IMR-90 (cell line): ENCODE measurements at regions not wholly inside any gene's neighbourhood (a gene's known extent, or its start where the extent isn't known, plus 50 kb on each side); places are given as distances from the start of the nearest gene placed in this dataset.

Experiments used
- CTCF ChIP-seq: conservative IDR thresholded peaks from 2 replicates; pipeline ENCODE4 v1.5.1; 2012; ENCODE audit warnings: mild to moderate bottlenecking, low read depth, low read length, improper control_type of control experiment
- MAFK ChIP-seq: IDR thresholded peaks from 2 replicates; pipeline ENCODE4 v1.6.1; 2012; ENCODE audit warnings: low read depth, low read length, improper control_type of control experiment
- NFE2L2 ChIP-seq: fragments of 150-350 bp; IDR thresholded peaks from 2 replicates; pipeline ENCODE4 v1.6.1; 2016; ENCODE audit warnings: low read depth, mild to moderate bottlenecking, low read length

GRCh38 chr11:27933992-27934829 lies 173.7 kb downstream of the KIF18A start (continued):
- TF ChIP-seq CTCF, result no peak
- TF ChIP-seq MAFK, result no peak
- TF ChIP-seq NFE2L2, result 0 out of 2 replicates have a peak, but pooled peaks have one; percentile 3
